Lung (tissue), 11 donors: ENCODE measurements at regions not wholly inside any gene's neighbourhood (a gene's known extent, or its start where the extent isn't known, plus 50 kb on each side); places are given as distances from the start of the nearest gene placed in this dataset.

Experiments
- ATAC-seq: fragments of 200-7000 bp; cut with Tn5 transposase; one replicate; pipeline ENCODE4 v1.9.1; 2020; ENCODE audit warnings: moderate number of reproducible peaks; ENCODE audit not compliant: insufficient read depth, low FRiP score
- DNase-seq, 3 donors: peaks; one replicate each; pipeline ENCODE4 v3.0.0-alpha.2; 2013 to 2017
- H3K27ac ChIP-seq, 2 donors: one replicate each; pipeline ENCODE4 v1.5.1; 2013; ENCODE audit warnings: mild to moderate bottlenecking in 2 of 2, moderate library complexity in 2 of 2, control low read depth in 1 of 2, inconsistent platforms in 1 of 2, low read depth in 1 of 2, low read length in 1 of 2
- H3K27me3 ChIP-seq, 3 donors: one replicate each; pipeline ENCODE4 v1.5.1; 2013; ENCODE audit warnings: low read length in 2 of 3; ENCODE audit not compliant: control insufficient read depth in 3 of 3, insufficient read depth in 3 of 3
- H3K36me3 ChIP-seq, 4 donors: one replicate each; pipeline ENCODE4 v1.5.1; 2013; ENCODE audit warnings: low read length in 4 of 4, mild to moderate bottlenecking in 1 of 4, moderate library complexity in 1 of 4; ENCODE audit not compliant: control insufficient read depth in 4 of 4, insufficient read depth in 4 of 4
- H3K4me1 ChIP-seq, 5 donors: one replicate each; pipeline ENCODE4 v1.5.1; 2013; ENCODE audit warnings: low read length in 5 of 5, mild to moderate bottlenecking in 2 of 5, moderate library complexity in 1 of 5; ENCODE audit not compliant: control insufficient read depth in 5 of 5, insufficient read depth in 5 of 5
- H3K4me3 ChIP-seq: one replicate; pipeline ENCODE4 v1.5.1; 2013; ENCODE audit warnings: mild to moderate bottlenecking, control low read depth, moderate library complexity
- H3K9ac ChIP-seq, 2 donors: one replicate each; pipeline ENCODE4 v1.5.1; 2013; ENCODE audit warnings: low read length in 2 of 2, control low read depth in 1 of 2; ENCODE audit not compliant: insufficient read depth in 1 of 2
- H3K9me3 ChIP-seq, 4 donors: one replicate each; pipeline ENCODE4 v1.5.1; 2013; ENCODE audit warnings: low read length in 3 of 4, mild to moderate bottlenecking in 1 of 4, moderate library complexity in 1 of 4; ENCODE audit not compliant: control insufficient read depth in 4 of 4, insufficient read depth in 3 of 4
- WGBS, 2 donors: extraction: QIAGEN DNeasy Blood & Tissue Kit; methylation state at CpG; one replicate each; pipeline ENCODE4 v1.1.7; 2013; 5-methylcytosine and 5-hydroxymethylcytosine counted together
- TF ChIP-seq, protein P1 (sequence below): IDR thresholded peaks from 2 replicates; pipeline ENCODE4 v1.5.1; 2012; ENCODE audit warnings: mild to moderate bottlenecking; ENCODE audit errors: control extremely low read depth, extremely low read depth
- donor health status: control.
- donor health status: control.
- donor health status: Bipolar disorder and iron deficiency.
- donor health status: healthy.
- donor health status: DM: yes; HTN: yes; CAD: no.

DNA sequence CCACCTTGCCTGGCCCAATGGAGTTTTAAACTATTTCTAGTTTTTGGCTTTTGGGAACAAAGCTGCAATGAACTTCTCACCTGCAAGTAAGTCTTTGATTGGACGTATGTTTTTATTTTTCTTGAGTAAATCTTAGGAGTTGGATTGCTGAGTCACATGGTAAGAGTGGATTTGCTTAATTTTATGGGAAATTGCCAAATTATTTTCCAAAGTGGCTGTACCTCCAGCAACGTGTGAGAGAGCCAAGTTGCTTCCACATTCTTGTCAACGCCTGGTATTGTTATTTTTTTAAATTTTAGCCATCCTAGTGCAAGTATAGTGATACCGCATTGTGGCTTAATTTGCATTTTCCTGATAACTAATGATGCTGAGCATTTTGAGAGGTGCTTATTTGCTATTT is 136.6 kb downstream of the LMNTD1 start:
- H3K27me3 ChIP-seq: no peaks in the 10 kb centered on the region
- H3K4me3 ChIP-seq: no peak overlapping the region
- no peaks in the 10 kb centered on the region for H3K9me3 ChIP-seq
- 54 to 58% methylated on average over 4 of the region's 4 CpGs for WGBS, 2 donors
- H3K27ac ChIP-seq: no peak overlapping the region
- ATAC-seq (no peak), DNase-seq (no peak)
- no peaks in the 10 kb centered on the region for H3K36me3 ChIP-seq
- H3K4me1 ChIP-seq: peaks cover 0 to 1% (median 0%) of the 10 kb centered on the region in 5 donors
- TF ChIP-seq, protein P1, sequence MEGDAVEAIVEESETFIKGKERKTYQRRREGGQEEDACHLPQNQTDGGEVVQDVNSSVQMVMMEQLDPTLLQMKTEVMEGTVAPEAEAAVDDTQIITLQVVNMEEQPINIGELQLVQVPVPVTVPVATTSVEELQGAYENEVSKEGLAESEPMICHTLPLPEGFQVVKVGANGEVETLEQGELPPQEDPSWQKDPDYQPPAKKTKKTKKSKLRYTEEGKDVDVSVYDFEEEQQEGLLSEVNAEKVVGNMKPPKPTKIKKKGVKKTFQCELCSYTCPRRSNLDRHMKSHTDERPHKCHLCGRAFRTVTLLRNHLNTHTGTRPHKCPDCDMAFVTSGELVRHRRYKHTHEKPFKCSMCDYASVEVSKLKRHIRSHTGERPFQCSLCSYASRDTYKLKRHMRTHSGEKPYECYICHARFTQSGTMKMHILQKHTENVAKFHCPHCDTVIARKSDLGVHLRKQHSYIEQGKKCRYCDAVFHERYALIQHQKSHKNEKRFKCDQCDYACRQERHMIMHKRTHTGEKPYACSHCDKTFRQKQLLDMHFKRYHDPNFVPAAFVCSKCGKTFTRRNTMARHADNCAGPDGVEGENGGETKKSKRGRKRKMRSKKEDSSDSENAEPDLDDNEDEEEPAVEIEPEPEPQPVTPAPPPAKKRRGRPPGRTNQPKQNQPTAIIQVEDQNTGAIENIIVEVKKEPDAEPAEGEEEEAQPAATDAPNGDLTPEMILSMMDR: no peak
- no peak overlapping the region for H3K9ac ChIP-seq

DNA sequence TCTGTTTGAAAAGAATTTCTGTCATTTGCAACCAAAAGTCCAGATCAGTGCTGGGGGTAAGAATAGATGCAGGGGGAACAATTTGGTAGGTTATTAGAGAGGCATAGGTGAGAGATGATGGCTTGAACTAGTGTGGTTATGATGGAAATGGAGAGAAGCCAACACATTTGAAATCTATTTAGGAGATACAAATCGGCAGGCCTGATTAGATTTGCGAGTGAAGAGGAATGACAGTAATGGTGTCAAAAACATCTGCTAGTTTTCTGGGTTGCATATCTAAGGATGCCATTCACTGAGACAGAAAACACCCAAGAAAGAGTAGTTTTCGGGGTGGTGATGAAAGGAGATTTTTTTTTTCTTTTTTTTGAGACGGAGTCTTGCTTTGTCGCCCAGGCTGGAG is 138.1 kb downstream of the LMNTD1 start:
- no peak overlapping the region for H3K9ac ChIP-seq
- TF ChIP-seq, protein P1: no peak
- H3K4me1 ChIP-seq: peaks cover 0 to 1% (median 0%) of the 10 kb centered on the region in 5 donors
- H3K27ac ChIP-seq: no peak overlapping the region
- no peak for ATAC-seq
- no peak for DNase-seq
- 88 to 92% methylated on average over 5 of the region's 5 CpGs for WGBS, 2 donors
- H3K27me3 ChIP-seq: no peaks in the 10 kb centered on the region
- H3K9me3 ChIP-seq: no peaks in the 10 kb centered on the region
- H3K4me3 ChIP-seq: no peak overlapping the region
- no peaks in the 10 kb centered on the region for H3K36me3 ChIP-seq

DNA sequence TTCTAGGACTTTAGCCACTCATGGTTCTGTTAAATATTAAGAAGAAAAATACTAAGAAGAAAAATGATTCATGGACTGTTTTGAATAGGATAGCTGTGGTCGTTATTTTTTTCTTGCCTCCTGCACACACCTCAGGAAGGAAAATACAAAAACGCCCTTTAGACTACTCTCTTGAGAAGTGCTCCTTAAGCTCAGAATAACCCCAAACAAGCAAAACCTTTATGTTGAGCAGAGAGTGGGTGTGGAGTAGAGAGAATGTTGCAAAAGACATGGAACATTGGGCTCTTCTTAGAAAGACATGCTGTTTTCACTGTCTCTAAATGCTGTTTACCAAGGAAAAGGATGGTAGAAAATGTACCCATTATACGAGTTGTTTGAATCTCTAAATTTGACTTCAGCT is 140.3 kb downstream of the LMNTD1 start:
- H3K4me1 ChIP-seq: peaks cover 0 to 1% (median 0%) of the 10 kb centered on the region in 5 donors
- ATAC-seq: no peak
- no peak overlapping the region for H3K9ac ChIP-seq
- no peaks in the 10 kb centered on the region for H3K9me3 ChIP-seq
- no peak overlapping the region for H3K27ac ChIP-seq
- 45 to 59% methylated on average over 3 of the region's 3 CpGs for WGBS, 2 donors
- H3K27me3 ChIP-seq: no peaks in the 10 kb centered on the region
- DNase-seq: no peak
- TF ChIP-seq, protein P1: no peak
- H3K36me3 ChIP-seq: no peaks in the 10 kb centered on the region
- no peak overlapping the region for H3K4me3 ChIP-seq

DNA sequence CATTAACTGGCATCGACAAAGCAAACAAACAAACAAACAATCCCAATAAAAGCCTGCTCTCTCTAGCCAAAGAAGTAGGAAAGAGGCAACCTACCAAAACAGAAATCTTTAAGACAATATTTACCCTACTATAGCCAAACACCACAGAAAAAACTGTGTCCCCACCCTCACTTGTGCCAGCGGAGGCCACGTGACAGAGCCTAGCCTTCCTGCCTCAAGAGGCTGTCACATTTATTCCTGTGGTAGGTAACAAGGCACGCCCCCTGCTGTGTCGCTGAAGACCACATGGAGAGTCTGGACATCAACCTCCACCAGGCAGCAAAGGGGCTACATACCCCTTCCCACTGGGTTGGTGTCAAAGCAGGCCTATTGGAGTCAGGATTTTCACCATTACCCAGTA is 148.1 kb downstream of the LMNTD1 start:
- 76 to 80% methylated on average over 5 of the region's 5 CpGs for WGBS, 2 donors
- Histone ChIP-seq H3K27ac (no peak overlapping the region), H3K9me3 (no peaks in the 10 kb centered on the region), H3K36me3 (no peaks in the 10 kb centered on the region), H3K27me3 (no peaks in the 10 kb centered on the region), H3K9ac (no peak overlapping the region), H3K4me1 (no peaks in the 10 kb centered on the region), H3K4me3 (no peak overlapping the region)
- TF ChIP-seq, protein P1: no peak
- ATAC-seq (no peak), DNase-seq (no peak)
